Hepatocyte (in vitro differentiated cells): ENCODE measurements at regions not wholly inside any gene's neighbourhood (a gene's known extent, or its start where the extent isn't known, plus 50 kb on each side); places are given as distances from the start of the nearest gene placed in this dataset.

Experiments used
- EZH2 ChIP-seq: fragments of 200-600 bp; sonication (generic); IDR thresholded peaks from 2 replicates; pipeline ENCODE4 v1.6.1; 2016; ENCODE audit warnings: antibody characterized with exemption, mild to moderate bottlenecking, borderline replicate concordance
- TF ChIP-seq, protein P1 (sequence below): fragments of 200-600 bp; sonication (generic); IDR thresholded peaks from 2 replicates; pipeline ENCODE4 v1.5.1; 2016; ENCODE audit warnings: antibody characterized with exemption, mild to moderate bottlenecking; ENCODE audit not compliant: poor library complexity

DNA sequence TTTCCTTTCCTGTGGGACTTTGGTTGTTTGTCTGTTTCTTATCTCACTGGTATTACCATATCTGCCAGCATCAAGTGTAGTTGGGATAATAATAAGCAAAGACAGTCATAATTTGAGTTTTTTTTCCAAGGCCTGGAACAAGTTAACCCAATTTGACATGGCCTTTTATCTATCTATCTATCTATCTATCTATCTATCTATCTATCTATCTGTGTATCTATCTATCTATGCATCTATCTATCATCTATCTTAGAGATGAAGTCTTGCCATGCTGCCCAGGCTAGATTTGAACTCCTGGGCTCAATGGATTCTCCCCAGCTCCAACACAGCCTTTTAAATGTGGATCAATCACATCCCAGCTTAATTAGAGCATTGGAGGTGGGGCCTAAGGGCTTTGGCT is 174.1 kb upstream of the CSF3R start:
- TF ChIP-seq EZH2 = no peak
- TF ChIP-seq, protein P1, sequence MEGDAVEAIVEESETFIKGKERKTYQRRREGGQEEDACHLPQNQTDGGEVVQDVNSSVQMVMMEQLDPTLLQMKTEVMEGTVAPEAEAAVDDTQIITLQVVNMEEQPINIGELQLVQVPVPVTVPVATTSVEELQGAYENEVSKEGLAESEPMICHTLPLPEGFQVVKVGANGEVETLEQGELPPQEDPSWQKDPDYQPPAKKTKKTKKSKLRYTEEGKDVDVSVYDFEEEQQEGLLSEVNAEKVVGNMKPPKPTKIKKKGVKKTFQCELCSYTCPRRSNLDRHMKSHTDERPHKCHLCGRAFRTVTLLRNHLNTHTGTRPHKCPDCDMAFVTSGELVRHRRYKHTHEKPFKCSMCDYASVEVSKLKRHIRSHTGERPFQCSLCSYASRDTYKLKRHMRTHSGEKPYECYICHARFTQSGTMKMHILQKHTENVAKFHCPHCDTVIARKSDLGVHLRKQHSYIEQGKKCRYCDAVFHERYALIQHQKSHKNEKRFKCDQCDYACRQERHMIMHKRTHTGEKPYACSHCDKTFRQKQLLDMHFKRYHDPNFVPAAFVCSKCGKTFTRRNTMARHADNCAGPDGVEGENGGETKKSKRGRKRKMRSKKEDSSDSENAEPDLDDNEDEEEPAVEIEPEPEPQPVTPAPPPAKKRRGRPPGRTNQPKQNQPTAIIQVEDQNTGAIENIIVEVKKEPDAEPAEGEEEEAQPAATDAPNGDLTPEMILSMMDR = no peak
